Islet of Langerhans (tissue), 1 donor: ENCODE measurements at regions not wholly inside any gene's neighbourhood (a gene's known extent, or its start where the extent isn't known, plus 50 kb on each side); places are given as distances from the start of the nearest gene placed in this dataset.

Source experiments
- FAIRE-seq: peaks from one replicate; lab custom pipeline; 2011; peaks lifted over from hg19 to GRCh38; lab: Jason Lieb, UNC

GRCh38 chr9:73011181-73011750 is 58.4 kb upstream of the ALDH1A1 start:
- FAIRE-seq = no peak

- no peak for FAIRE-seq
Measured at GRCh38 chr9:73009649-73010288, 56.9 kb upstream of the ALDH1A1 start.

DNA sequence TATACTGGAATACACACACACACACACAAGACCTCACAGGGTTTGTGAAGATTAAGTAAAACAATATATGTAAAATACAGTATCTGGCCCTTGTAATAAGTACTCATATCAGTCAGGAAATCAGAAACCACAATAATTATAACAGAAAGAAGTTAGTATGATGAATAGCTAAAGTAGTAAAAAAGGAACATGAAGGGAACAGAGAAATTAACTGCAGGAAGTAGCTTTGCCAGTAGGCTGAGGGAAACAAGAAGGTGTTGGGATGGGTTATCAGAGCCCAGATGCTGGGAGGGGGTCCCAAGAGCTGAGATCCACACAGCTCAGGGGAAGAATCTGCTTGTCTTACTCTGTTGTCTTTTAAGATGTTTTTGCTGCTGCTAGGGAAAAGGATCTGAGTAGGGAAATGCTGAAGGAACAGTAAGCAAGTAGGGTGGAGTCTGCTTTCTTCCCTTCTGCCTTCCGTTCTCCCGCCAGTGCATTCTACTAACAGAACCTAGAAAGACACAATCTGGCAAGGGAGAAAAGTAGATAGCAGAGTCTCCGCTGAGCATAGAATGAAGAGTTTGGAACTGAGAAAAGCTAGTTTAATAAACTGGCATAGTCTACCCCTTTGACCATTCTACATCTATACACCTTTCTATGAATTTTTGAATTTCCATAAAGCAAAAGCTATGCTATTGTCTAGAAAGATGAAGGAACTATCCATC is 55.3 kb upstream of the ALDH1A1 start:
- no peak for FAIRE-seq

DNA sequence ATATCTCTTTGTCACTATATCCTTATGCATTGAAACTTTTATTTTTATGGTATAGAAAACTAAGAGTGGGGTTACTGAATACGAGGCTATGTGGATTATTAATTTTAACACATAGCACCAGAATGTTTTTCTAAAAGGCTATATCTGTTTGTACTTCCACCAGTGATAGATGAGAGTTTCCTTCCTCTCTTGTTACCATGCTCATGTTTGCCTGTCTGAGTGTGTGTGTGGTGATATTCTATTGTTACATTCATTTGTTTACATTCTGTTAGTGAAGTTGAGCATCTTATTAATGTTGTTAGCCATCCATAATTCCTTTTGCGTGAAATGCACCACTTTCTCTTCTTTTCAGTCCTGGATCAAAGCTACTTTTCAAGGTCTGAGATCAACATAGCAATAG is 54.1 kb upstream of the ALDH1A1 start:
- peak; percentile 27 for FAIRE-seq
